Epithelial cell of prostate (primary cell): ENCODE measurements at regions not wholly inside any gene's neighbourhood (a gene's known extent, or its start where the extent isn't known, plus 50 kb on each side); places are given as distances from the start of the nearest gene placed in this dataset.

Experiments
- DNase-seq: peaks from one replicate; pipeline ENCODE4 v3.0.0-alpha.2; 2011; ENCODE audit warnings: low read depth, low spot score
- H3K27ac ChIP-seq: fragments of 450-650 bp; 2 replicates; pipeline ENCODE4 v1.5.1; 2017; ENCODE audit warnings: mild to moderate bottlenecking

DNA sequence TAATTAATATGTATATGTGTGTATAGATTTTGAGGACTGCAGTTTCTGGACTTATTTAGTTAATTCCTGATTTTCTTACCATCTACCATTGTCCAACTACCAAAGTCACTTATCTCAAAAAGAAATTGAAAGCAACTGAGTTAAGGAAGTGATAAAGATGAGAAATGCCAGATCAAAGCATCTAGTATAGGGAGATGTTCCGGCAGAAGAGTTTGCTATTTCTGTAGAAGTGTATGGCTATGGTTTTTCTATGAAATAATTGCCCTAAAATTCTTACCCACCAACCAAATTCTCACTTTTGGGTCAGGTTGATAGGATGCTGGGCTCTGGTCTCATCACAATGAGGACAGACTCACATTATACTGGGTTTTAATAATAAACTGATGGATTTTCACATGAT is 64.0 kb upstream of the RAB11FIP2 start:
- DNase-seq, result no peak
- no peak overlapping the region for H3K27ac ChIP-seq

DNA sequence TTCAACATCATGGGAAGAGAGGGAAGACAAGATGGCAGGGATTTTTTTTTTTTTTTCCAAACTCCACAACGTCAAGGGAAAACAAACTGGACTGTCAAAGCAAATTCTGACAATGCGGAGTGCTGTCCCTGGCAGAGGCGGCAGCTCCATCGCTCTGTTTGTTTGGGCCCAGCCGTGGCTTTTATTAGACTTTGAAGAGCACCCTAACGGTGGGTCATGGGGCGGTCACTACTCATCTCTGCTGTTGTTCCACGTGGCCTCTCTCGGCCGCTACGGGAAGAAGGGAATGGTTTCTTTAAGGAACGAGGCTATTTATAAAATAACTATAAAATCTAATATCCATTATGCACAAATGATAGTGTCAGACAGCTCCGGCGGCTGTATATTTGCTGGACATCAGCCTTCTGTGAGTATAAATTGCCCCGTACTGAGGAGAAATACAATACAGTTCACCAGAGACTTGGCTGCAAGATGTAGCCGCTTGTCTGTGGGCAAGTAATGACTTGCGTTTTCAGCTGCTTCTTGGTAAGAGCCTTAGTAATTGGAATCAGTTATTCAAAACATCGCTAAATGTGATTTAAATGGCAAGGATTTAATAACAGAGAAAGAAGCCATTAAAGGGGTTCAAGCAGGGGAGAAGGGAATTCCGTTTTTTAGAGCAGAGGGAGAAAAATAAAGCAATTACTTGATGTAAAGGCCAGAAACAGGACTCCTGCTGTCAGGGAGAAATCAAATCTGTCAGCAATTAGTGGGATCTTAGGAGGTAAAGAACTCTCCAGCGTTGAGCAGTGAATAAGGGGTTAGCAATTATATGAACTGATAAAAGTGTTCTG is 61.7 kb upstream of the RAB11FIP2 start:
- H3K27ac ChIP-seq, result no peak overlapping the region
- DNase-seq, result peak; percentile 37

DNA sequence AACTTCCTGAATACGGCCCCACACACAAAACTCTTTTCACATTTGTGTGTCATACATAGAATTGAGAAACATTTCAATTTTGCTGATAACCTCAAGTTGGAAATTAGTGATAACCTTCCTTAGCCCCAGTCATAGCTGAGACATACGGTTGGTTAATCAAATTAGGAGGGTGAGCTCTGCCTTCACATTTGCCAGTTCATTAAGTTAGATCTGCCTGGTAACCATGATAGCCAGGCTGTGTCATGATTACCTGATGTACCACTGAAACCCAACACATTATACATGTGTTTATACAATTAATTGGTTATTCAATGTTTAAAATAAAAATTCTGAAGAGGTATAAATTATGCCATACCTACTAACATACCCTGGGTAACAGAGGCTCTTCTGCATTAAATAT is 60.8 kb upstream of the RAB11FIP2 start:
- DNase-seq, result no peak
- H3K27ac ChIP-seq, result no peak overlapping the region

DNA sequence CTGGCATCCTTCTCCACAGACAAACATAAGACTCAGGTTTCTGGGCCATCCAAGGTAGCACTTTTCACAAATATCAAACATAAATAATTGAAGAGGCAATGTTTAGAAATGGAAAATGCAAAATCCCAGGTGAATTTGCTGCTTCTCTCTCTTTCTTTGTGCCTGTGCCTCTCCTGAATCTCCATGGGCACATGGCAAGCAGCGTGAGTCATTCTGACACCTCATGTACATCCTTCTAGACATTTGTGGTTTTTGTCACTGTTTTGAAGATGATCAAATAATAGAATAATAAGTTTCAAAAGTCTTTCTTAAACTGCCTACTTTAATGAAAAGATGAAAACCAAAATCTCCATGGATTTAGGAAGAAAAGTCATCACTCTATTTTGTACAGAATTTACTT is 60.3 kb upstream of the RAB11FIP2 start:
- no peak for DNase-seq
- no peak overlapping the region for H3K27ac ChIP-seq

DNA sequence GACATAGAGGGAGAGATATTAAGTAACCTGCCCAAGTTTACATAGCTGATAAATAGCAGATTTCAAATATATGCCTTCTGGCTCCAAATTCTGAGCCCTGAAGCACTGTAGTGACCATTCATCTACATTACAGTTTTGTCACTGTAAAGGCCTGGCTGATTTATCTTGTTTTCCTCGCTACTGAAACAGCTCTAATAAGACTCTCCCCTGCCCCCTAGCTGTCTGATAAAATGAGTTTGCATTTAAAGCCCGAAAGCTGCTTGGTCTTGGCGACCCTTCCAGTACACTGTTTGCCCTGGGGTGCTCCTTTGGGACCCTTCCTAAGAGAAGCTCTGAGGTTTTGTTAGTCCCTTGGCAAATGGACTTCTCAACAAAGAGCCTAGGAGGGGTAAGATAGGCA is 59.7 kb upstream of the RAB11FIP2 start:
- DNase-seq, result no peak

DNA sequence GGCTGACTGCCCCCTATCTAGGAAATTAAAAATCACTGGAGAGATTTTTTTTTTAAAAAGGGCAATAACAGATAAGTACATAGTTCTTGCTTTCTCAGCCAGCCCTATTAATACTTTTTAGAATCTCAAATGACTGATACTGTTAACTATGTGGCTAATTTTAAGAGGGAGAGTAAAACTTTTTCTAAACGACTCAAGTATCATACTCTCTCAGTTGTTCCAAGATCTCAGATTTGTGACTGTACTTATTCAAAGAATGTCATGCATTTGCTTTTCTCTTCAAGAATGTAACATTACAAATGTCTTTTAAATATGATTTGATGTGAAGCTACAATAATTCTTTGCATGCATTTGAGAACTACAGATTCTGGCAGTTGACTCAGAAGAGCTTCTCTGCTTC is 55.4 kb upstream of the RAB11FIP2 start:
- no peak for DNase-seq
- no peak overlapping the region for H3K27ac ChIP-seq

More for the DNA sequence above, 59.7 kb upstream of the RAB11FIP2 start:
- H3K27ac ChIP-seq, result no peak overlapping the region

DNA sequence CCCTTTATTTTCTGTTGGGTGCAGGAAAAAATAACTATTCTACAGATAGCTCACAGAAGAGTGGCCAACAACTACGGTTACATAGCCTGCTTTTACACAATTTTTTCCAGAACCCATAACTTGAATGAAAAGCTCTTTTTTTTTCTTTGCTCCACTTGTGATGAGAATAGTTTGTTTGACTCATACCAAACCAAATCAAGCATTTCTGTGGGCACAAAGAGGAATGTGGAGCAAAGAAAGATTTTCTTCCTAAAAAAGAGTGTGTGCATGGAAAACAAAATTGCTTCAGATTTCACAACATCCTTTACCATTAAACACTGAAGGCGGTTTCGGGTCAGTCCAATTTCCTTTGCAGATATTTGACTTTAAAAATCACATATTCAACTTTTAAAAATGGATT is 54.8 kb upstream of the RAB11FIP2 start:
- DNase-seq, result no peak
- no peak overlapping the region for H3K27ac ChIP-seq
